Hepatocyte (in vitro differentiated cells): ENCODE measurements at regions not wholly inside any gene's neighbourhood (a gene's known extent, or its start where the extent isn't known, plus 50 kb on each side); places are given as distances from the start of the nearest gene placed in this dataset.

ENCODE experiments used
- DNase-seq: peaks from one replicate; pipeline ENCODE4 v3.0.0-alpha.2; 2016; ENCODE audit warnings: low spot score
- H2AFZ ChIP-seq: fragments of 200-600 bp; sonication (generic); 2 replicates; pipeline ENCODE4 v1.6.0; 2016; ENCODE audit warnings: antibody characterized with exemption, mild to moderate bottlenecking
- H3K27ac ChIP-seq: fragments of 200-600 bp; sonication (generic); 2 replicates; pipeline ENCODE4 v1.5.1; 2016; ENCODE audit warnings: mild to moderate bottlenecking
- H3K27me3 ChIP-seq: fragments of 200-600 bp; sonication (generic); 2 replicates; pipeline ENCODE4 v1.6.1; 2016
- H3K36me3 ChIP-seq: fragments of 200-600 bp; sonication (generic); replicated peaks from 2 replicates; pipeline ENCODE4 v1.5.1; 2016; ENCODE audit warnings: low read depth; ENCODE audit not compliant: insufficient read depth
- H3K4me1 ChIP-seq: fragments of 200-600 bp; sonication (generic); 2 replicates; pipeline ENCODE4 v1.5.1; 2016; ENCODE audit warnings: mild to moderate bottlenecking, moderate library complexity; ENCODE audit not compliant: insufficient read depth
- H3K4me2 ChIP-seq: fragments of 200-600 bp; sonication (generic); 2 replicates; pipeline ENCODE4 v1.6.0; 2016
- H3K4me3 ChIP-seq: fragments of 200-600 bp; sonication (generic); 2 replicates; pipeline ENCODE4 v1.5.1; 2016; ENCODE audit warnings: mild to moderate bottlenecking
- H3K79me2 ChIP-seq: fragments of 200-600 bp; sonication (generic); 2 replicates; pipeline ENCODE4 v1.6.0; 2017; ENCODE audit warnings: mild to moderate bottlenecking
- H3K9me2 ChIP-seq: fragments of 200-600 bp; sonication (generic); replicated peaks from 2 replicates; pipeline ENCODE4 v1.6.0; 2017; ENCODE audit warnings: mild to moderate bottlenecking; ENCODE audit not compliant: insufficient read depth
- H3K9me3 ChIP-seq: fragments of 200-600 bp; sonication (generic); 2 replicates; pipeline ENCODE4 v1.5.1; 2016; ENCODE audit warnings: low read depth, mild to moderate bottlenecking
- H4K20me1 ChIP-seq: fragments of 200-600 bp; sonication (generic); 2 replicates; pipeline ENCODE4 v1.6.0; 2016; ENCODE audit warnings: mild to moderate bottlenecking; ENCODE audit not compliant: insufficient read depth, poor library complexity, severe bottlenecking
- EZH2 ChIP-seq: fragments of 200-600 bp; sonication (generic); IDR thresholded peaks from 2 replicates; pipeline ENCODE4 v1.6.1; 2016; ENCODE audit warnings: antibody characterized with exemption, mild to moderate bottlenecking, borderline replicate concordance
- EZH2phosphoT487 ChIP-seq: fragments of 200-600 bp; sonication (generic); IDR thresholded peaks from one replicate; pipeline ENCODE4 v1.6.1; 2018; ENCODE audit warnings: antibody characterized with exemption, mild to moderate bottlenecking, low read depth, moderate library complexity; ENCODE audit not compliant: unreplicated experiment, severe bottlenecking
- WGBS: methylation state at CpG from one replicate; pipeline ENCODE4 v1.1.6; 2016; ENCODE audit warnings: low lambda C conversion rate; ENCODE audit errors: missing lambda C conversion rate; 5-methylcytosine and 5-hydroxymethylcytosine counted together
- TF ChIP-seq, protein P1 (sequence below): fragments of 200-600 bp; sonication (generic); IDR thresholded peaks from 2 replicates; pipeline ENCODE4 v1.5.1; 2016; ENCODE audit warnings: antibody characterized with exemption, mild to moderate bottlenecking; ENCODE audit not compliant: poor library complexity

DNA sequence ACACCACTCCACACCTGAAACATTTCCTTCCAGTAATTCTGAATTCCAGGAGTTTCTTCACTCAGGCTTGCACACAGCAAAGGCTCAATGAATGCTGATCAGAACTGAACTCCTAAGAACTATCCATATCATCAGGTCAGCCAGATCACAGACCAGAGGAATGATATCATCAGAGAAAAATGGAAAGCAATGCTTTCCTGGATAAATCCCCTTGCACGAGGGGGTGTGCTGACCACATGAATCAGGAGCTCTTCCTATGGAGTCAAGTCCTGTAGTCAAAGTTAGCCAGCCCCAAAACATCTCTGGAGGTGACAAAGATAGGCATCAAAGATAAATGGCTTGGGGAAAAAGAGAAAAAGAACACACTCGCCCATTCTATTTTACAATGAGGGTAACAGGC lies 83.8 kb upstream of the ACVR2A start:
- WGBS, result 80% methylated on average over 2 of the region's 2 CpGs
- no peak overlapping the region for H3K27ac ChIP-seq
- no peaks in the 10 kb centered on the region for H3K27me3 ChIP-seq
- H3K4me2 ChIP-seq, result no peak overlapping the region
- no peaks in the 10 kb centered on the region for H3K4me1 ChIP-seq
- H3K9me2 ChIP-seq, result no peaks in the 10 kb centered on the region
- no peak for DNase-seq
- no peak overlapping the region for H3K4me3 ChIP-seq
- TF ChIP-seq EZH2phosphoT487, result no peak
- TF ChIP-seq, protein P1, sequence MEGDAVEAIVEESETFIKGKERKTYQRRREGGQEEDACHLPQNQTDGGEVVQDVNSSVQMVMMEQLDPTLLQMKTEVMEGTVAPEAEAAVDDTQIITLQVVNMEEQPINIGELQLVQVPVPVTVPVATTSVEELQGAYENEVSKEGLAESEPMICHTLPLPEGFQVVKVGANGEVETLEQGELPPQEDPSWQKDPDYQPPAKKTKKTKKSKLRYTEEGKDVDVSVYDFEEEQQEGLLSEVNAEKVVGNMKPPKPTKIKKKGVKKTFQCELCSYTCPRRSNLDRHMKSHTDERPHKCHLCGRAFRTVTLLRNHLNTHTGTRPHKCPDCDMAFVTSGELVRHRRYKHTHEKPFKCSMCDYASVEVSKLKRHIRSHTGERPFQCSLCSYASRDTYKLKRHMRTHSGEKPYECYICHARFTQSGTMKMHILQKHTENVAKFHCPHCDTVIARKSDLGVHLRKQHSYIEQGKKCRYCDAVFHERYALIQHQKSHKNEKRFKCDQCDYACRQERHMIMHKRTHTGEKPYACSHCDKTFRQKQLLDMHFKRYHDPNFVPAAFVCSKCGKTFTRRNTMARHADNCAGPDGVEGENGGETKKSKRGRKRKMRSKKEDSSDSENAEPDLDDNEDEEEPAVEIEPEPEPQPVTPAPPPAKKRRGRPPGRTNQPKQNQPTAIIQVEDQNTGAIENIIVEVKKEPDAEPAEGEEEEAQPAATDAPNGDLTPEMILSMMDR, result no peak
- no peaks in the 10 kb centered on the region for H3K79me2 ChIP-seq
- H3K9me3 ChIP-seq, result no peaks in the 10 kb centered on the region
- H2AFZ ChIP-seq, result no peak overlapping the region
- H3K36me3 ChIP-seq, result no peaks in the 10 kb centered on the region
- no peaks in the 10 kb centered on the region for H4K20me1 ChIP-seq

DNA sequence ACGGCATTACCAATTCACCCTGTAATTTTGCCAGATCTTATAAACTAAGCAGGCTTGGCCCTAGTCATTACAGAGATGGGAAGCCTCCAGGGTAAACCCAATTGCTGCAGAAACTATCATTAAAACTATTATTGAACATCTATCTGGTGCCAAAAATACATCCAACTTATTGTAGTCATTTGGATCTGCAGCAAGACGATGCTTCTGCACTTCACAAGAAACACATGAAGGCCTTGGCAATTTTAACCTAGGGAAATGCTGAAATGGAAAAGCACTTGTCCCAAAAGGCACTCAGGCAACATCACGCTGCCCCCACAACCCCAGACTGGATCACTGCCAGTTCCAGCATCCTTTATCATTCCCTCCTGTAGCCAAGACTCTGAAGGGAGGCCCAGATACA lies 85.3 kb upstream of the ACVR2A start:
- no peak overlapping the region for H3K27ac ChIP-seq
- DNase-seq, result no peak
- H3K9me3 ChIP-seq, result no peaks in the 10 kb centered on the region
- H3K27me3 ChIP-seq, result no peaks in the 10 kb centered on the region
- H3K79me2 ChIP-seq, result no peaks in the 10 kb centered on the region
- no peaks in the 10 kb centered on the region for H4K20me1 ChIP-seq
- no peaks in the 10 kb centered on the region for H3K36me3 ChIP-seq
- H3K4me1 ChIP-seq, result no peaks in the 10 kb centered on the region
- no peak overlapping the region for H3K4me2 ChIP-seq
- WGBS, result 84% methylated on average over 3 of the region's 3 CpGs
- no peak for TF ChIP-seq EZH2
- TF ChIP-seq EZH2phosphoT487, result no peak
- TF ChIP-seq, protein P1, result no peak
- no peak overlapping the region for H3K4me3 ChIP-seq
- H2AFZ ChIP-seq, result no peak overlapping the region
- H3K9me2 ChIP-seq, result no peaks in the 10 kb centered on the region

DNA sequence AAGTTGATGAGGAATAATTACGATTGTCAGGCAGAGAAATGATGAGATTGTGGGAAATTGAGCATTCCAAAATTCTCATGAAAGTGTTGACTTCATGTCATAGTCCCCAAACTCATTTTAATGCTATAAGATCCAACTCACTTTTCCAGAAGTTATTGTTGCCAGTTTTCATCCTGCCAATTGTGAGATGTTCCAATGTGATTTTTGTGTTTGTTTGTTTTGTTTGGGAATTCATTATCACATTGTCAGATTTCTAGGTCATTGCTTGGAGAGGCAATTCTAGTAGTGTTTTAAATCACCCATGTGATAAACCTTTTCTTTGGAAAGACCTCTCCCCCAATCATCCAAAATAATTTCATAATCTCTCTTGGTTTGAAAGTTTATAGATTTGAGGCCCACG lies 86.0 kb upstream of the ACVR2A start:
- WGBS, result 97% methylated on average over 2 of the region's 2 CpGs
- no peak overlapping the region for H2AFZ ChIP-seq
- no peaks in the 10 kb centered on the region for H3K27me3 ChIP-seq
- H3K4me1 ChIP-seq, result no peaks in the 10 kb centered on the region
- H3K4me2 ChIP-seq, result no peak overlapping the region
- H4K20me1 ChIP-seq, result no peaks in the 10 kb centered on the region
- no peak overlapping the region for H3K27ac ChIP-seq
- H3K79me2 ChIP-seq, result no peaks in the 10 kb centered on the region
- H3K36me3 ChIP-seq, result no peaks in the 10 kb centered on the region
- no peak for DNase-seq
- H3K9me3 ChIP-seq, result no peaks in the 10 kb centered on the region
- no peak overlapping the region for H3K4me3 ChIP-seq
- no peaks in the 10 kb centered on the region for H3K9me2 ChIP-seq
- TF ChIP-seq EZH2phosphoT487, result no peak
- no peak for TF ChIP-seq EZH2
- TF ChIP-seq, protein P1, result no peak

DNA sequence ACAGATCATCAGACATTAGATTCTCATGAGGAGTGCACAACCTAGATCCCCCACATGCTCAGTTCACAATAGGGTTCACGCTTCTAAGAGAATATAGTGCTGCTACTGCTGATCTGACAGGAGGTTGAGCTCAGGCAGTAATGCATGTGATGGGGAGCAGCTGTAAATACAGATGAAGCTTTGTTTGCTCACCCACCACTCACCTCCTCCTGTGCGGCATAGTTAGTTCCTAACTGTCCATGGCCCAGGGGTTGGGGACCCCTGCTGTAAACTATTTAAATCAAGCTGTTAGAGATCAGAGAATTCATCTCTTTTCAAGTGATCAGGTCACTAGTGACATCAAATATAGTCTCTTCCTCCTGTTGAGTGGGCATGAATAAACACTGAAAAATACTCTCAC lies 88.8 kb upstream of the ACVR2A start:
- no peak overlapping the region for H3K27ac ChIP-seq
- H4K20me1 ChIP-seq, result no peaks in the 10 kb centered on the region
- no peaks in the 10 kb centered on the region for H3K9me2 ChIP-seq
- no peaks in the 10 kb centered on the region for H3K4me1 ChIP-seq
- no peak overlapping the region for H3K4me3 ChIP-seq
- H3K9me3 ChIP-seq, result no peaks in the 10 kb centered on the region
- no peaks in the 10 kb centered on the region for H3K79me2 ChIP-seq
- TF ChIP-seq EZH2, result no peak
- TF ChIP-seq, protein P1, result no peak
- TF ChIP-seq EZH2phosphoT487, result no peak
- WGBS, result 79% methylated on average over 2 of the region's 2 CpGs
- H3K36me3 ChIP-seq, result no peaks in the 10 kb centered on the region
- H3K4me2 ChIP-seq, result no peak overlapping the region
- H2AFZ ChIP-seq, result no peak overlapping the region
- DNase-seq, result no peak
- H3K27me3 ChIP-seq, result no peaks in the 10 kb centered on the region
